B cell (primary cell): ENCODE measurements at regions not wholly inside any gene's neighbourhood (a gene's known extent, or its start where the extent isn't known, plus 50 kb on each side); places are given as distances from the start of the nearest gene placed in this dataset.

Experiments used
- ATAC-seq: fragments of 200-7000 bp; cut with Tn5 transposase; one replicate; pipeline ENCODE4 v1.10.0; 2021; ENCODE audit warnings: low read depth, mild to moderate bottlenecking, moderate number of reproducible peaks, moderate library complexity
- CTCF ChIA-PET: fragments of 350-600 bp; sonication (Branson Sonifier 250); formaldehyde crosslinking; loops from one replicate; lab custom pipeline; 2021; ENCODE audit warnings: antibody characterized with exemption, inconsistent platforms; lab: Charles Lee
- POLR2A ChIA-PET: fragments of 350-600 bp; sonication (Branson Sonifier 250); formaldehyde crosslinking; loops from one replicate; lab custom pipeline; 2021; ENCODE audit warnings: antibody characterized with exemption; lab: Charles Lee
- DNase-seq: peaks from one replicate; pipeline ENCODE4 v3.0.0; 2013
- H2AFZ ChIP-seq: 2 replicates; pipeline ENCODE4 v1.6.1; 2012; ENCODE audit warnings: mild to moderate bottlenecking, low read depth, low read length; ENCODE audit not compliant: insufficient read depth, poor library complexity, severe bottlenecking
- H3K27ac ChIP-seq, 2 donors: 1 replicate in 1 of 2; 2 replicates in 1 of 2; pipeline ENCODE4 v1.5.1; 2012 to 2013; ENCODE audit warnings: low read length in 2 of 2, mild to moderate bottlenecking in 2 of 2, moderate library complexity in 1 of 2
- H3K27me3 ChIP-seq, 4 experiments: fragments of 200-600 bp in 1 of 4; sonication (generic) in 1 of 4; replicated peaks in 1 of 4; 1 replicate in 2 of 4; 2 replicates in 2 of 4; pipeline versions ENCODE4 v1.6.1 to v1.7.0; 2013 to 2016; ENCODE audit warnings: low read length in 3 of 4, mild to moderate bottlenecking in 2 of 4, mixed read lengths in 1 of 4, moderate library complexity in 1 of 4; ENCODE audit not compliant: insufficient read depth in 4 of 4, control insufficient read depth in 3 of 4; ENCODE audit errors: control extremely low read depth in 1 of 4
- H3K36me3 ChIP-seq, 2 experiments: replicated peaks in 1 of 2; 1 replicate in 1 of 2; 2 replicates in 1 of 2; pipeline versions ENCODE4 v1.6.1 to v1.7.1; 2013; ENCODE audit warnings: low read length in 1 of 2; ENCODE audit not compliant: insufficient read depth in 2 of 2, control insufficient read depth in 1 of 2; ENCODE audit errors: control extremely low read depth in 1 of 2, extremely low read depth in 1 of 2
- H3K4me1 ChIP-seq, 2 donors: fragments of 200-600 bp in 1 of 2; sonication (generic) in 1 of 2; 1 replicate in 1 of 2; 2 replicates in 1 of 2; pipeline versions ENCODE4 v1.5.1 to v1.6.1; 2013 to 2017; ENCODE audit warnings: low read length in 2 of 2; ENCODE audit not compliant: control insufficient read depth in 2 of 2, insufficient read depth in 2 of 2
- H3K4me2 ChIP-seq: replicated peaks from 2 replicates; pipeline ENCODE3; 2012; ENCODE audit warnings: mild to moderate bottlenecking, low read depth, low read length; ENCODE audit not compliant: poor library complexity, severe bottlenecking
- H3K4me3 ChIP-seq, 5 experiments: fragments of 200-600 bp in 1 of 5; sonication (generic) in 1 of 5; 1 replicate in 3 of 5; 2 replicates in 2 of 5; pipeline versions ENCODE4 v1.5.1 to v1.7.0; 2011 to 2016; ENCODE audit warnings: low read length in 4 of 5, mild to moderate bottlenecking in 4 of 5, low read depth in 2 of 5, control low read depth in 1 of 5, moderate library complexity in 1 of 5; ENCODE audit not compliant: insufficient read depth in 1 of 5; ENCODE audit errors: control extremely low read depth in 1 of 5, extremely low read depth in 1 of 5
- H3K79me2 ChIP-seq: fragments of 200-600 bp; sonication (generic); one replicate; pipeline ENCODE4 v1.6.0; 2016; ENCODE audit warnings: low read length; ENCODE audit not compliant: control insufficient read depth, insufficient read depth
- H3K9ac ChIP-seq: fragments of 200-600 bp; sonication (generic); 2 replicates; pipeline ENCODE4 v1.6.1; 2017; ENCODE audit warnings: mild to moderate bottlenecking, low read length, moderate library complexity
- H3K9me3 ChIP-seq, 3 donors: one replicate each; pipeline versions ENCODE4 v1.6.1 to v1.7.1; 2013; ENCODE audit warnings: low read length in 2 of 3; ENCODE audit not compliant: control insufficient read depth in 2 of 3, insufficient read depth in 1 of 3; ENCODE audit errors: control extremely low read depth in 1 of 3
- H4K20me1 ChIP-seq: 2 replicates; pipeline ENCODE4 v1.6.0; 2012; ENCODE audit warnings: mild to moderate bottlenecking, low read length; ENCODE audit not compliant: insufficient read depth, control insufficient read depth, poor library complexity, severe bottlenecking
- H3K27ac Mint-ChIP-seq: one replicate; pipeline ENCODE4 v1.8.0; 2021; ENCODE audit warnings: mixed read lengths
- H3K27me3 Mint-ChIP-seq: one replicate; pipeline ENCODE4 v1.8.0; 2021; ENCODE audit warnings: mixed read lengths
- H3K4me1 Mint-ChIP-seq: one replicate; pipeline ENCODE4 v1.8.0; 2021; ENCODE audit warnings: mixed read lengths
- H3K4me3 Mint-ChIP-seq: one replicate; pipeline ENCODE4 v1.8.0; 2021; ENCODE audit warnings: mixed read lengths
- H3K9me3 Mint-ChIP-seq: one replicate; pipeline ENCODE4 v1.8.0; 2022; ENCODE audit warnings: mixed read lengths; ENCODE audit not compliant: insufficient read depth
- CTCF ChIP-seq: fragments of 200-600 bp; IDR thresholded peaks from one replicate; pipeline ENCODE4 v1.8.0; 2022; ENCODE audit warnings: antibody characterized with exemption, mild to moderate bottlenecking
- EZH2 ChIP-seq: IDR thresholded peaks from 2 replicates; pipeline ENCODE4 v1.6.1; 2012; ENCODE audit warnings: borderline replicate concordance, low read depth, mild to moderate bottlenecking, moderate library complexity, low read length; ENCODE audit not compliant: insufficient read depth, poor library complexity, severe bottlenecking
- WGBS: methylation state at CpG from one replicate; pipeline ENCODE4 v1.1.5; 2013; ENCODE audit warnings: missing lambda C conversion rate; ENCODE audit not compliant: insufficient coverage; 5-methylcytosine and 5-hydroxymethylcytosine counted together
- intact Hi-C: fragments of 100-400 bp; cut with micrococcal nuclease; formaldehyde crosslinking; loops from one replicate; pipeline ENCODE4 v1.10.0; 2022

- POLR2A ChIA-PET = no interaction called here
- Histone ChIP-seq H3K4me3 (no peak overlapping the region), H3K27ac (no peak overlapping the region), H3K4me2 (no peak overlapping the region), H3K36me3 (no peaks in the 10 kb centered on the region), H3K79me2 (no peaks in the 10 kb centered on the region), H3K9me3 (no peaks in the 10 kb centered on the region), H3K9ac (no peak overlapping the region), H3K4me1 (no peaks in the 10 kb centered on the region), H4K20me1 (no peaks in the 10 kb centered on the region), H2AFZ (no peak overlapping the region), H3K27me3 (peaks cover 0 to 4% (median 0%) of the 10 kb centered on the region in 4 experiments)
- Mint-ChIP-seq H3K4me3 (no peak overlapping the region), H3K27ac (no peak overlapping the region), H3K4me1 (no peaks in the 10 kb centered on the region), H3K9me3 (no peaks in the 10 kb centered on the region), H3K27me3 (peaks cover 26% of the 10 kb centered on the region)
- intact Hi-C loops = no loop called here
- WGBS = no CpG with 5 or more reads among the region's 5 CpGs
- TF ChIP-seq EZH2 = no peak
- no peak for TF ChIP-seq CTCF
- no peak for DNase-seq
- CTCF ChIA-PET = no interaction called here
- ATAC-seq = no peak
Observed at GRCh38 chr5:72746736-72747135, 69.7 kb upstream of the TNPO1 start.

- Histone ChIP-seq H3K27ac (no peak overlapping the region), H3K9ac (no peak overlapping the region), H3K4me1 (no peaks in the 10 kb centered on the region), H3K27me3 (peaks cover 0 to 5% (median 0%) of the 10 kb centered on the region in 4 experiments), H3K4me3 (no peak overlapping the region), H3K36me3 (no peaks in the 10 kb centered on the region), H4K20me1 (no peaks in the 10 kb centered on the region), H3K4me2 (no peak overlapping the region), H2AFZ (no peak overlapping the region), H3K79me2 (no peaks in the 10 kb centered on the region), H3K9me3 (no peaks in the 10 kb centered on the region)
- Mint-ChIP-seq H3K4me3 (no peak overlapping the region), H3K27ac (no peak overlapping the region), H3K9me3 (no peaks in the 10 kb centered on the region), H3K4me1 (no peaks in the 10 kb centered on the region), H3K27me3 (peaks cover 26% of the 10 kb centered on the region)
- intact Hi-C loops = no loop called here
- TF ChIP-seq EZH2 (no peak), CTCF (no peak)
- ChIA-PET CTCF (no interaction called here), POLR2A (no interaction called here)
- ATAC-seq = no peak
- DNase-seq = no peak
- WGBS = no CpG with 5 or more reads among the region's 4 CpGs
Observed at GRCh38 chr5:72744136-72744535, 72.3 kb upstream of the TNPO1 start.
